Spinal cord (tissue), 9 donors: ENCODE measurements at regions not wholly inside any gene's neighbourhood (a gene's known extent, or its start where the extent isn't known, plus 50 kb on each side); places are given as distances from the start of the nearest gene placed in this dataset.
"Not testable (repeated sequence)": the region's sequence is repeated elsewhere in the genome, so short reads cannot be mapped to it uniquely, and the experiment has no call there.

Source experiments
- DNase-seq, 6 donors: peaks; one replicate each; pipeline versions ENCODE4 v3.0.0 to v3.0.0-alpha.2; 2013 to 2015; ENCODE audit warnings: low spot score in 6 of 6, low read depth in 4 of 6
- H3K27ac ChIP-seq: one replicate; pipeline ENCODE4 v1.5.1; 2013; ENCODE audit warnings: low read depth, low read length, control low read depth
- H3K27me3 ChIP-seq: one replicate; pipeline ENCODE4 v1.6.1; 2013; ENCODE audit warnings: low read length; ENCODE audit not compliant: control insufficient read depth, insufficient read depth
- H3K36me3 ChIP-seq: one replicate; pipeline ENCODE4 v1.6.1; 2013; ENCODE audit warnings: low read length; ENCODE audit not compliant: control insufficient read depth, insufficient read depth
- H3K4me1 ChIP-seq: one replicate; pipeline ENCODE4 v1.6.1; 2013; ENCODE audit warnings: low read length; ENCODE audit not compliant: control insufficient read depth, insufficient read depth
- H3K4me3 ChIP-seq: one replicate; pipeline ENCODE4 v1.5.1; 2013; ENCODE audit warnings: low read depth, low read length, control low read depth
- H3K9me3 ChIP-seq: one replicate; pipeline ENCODE4 v1.6.1; 2013; ENCODE audit warnings: low read length; ENCODE audit not compliant: control insufficient read depth, insufficient read depth
- WGBS: methylation state at CpG from one replicate; pipeline ENCODE4 v1.1.5; 2013; ENCODE audit warnings: missing lambda C conversion rate; ENCODE audit not compliant: insufficient coverage; 5-methylcytosine and 5-hydroxymethylcytosine counted together
- donor health status: healthy.

- 100% methylated on average over 1 of the region's 20 CpGs for WGBS
- not testable (repeated sequence) for H3K9me3 ChIP-seq, H3K27ac ChIP-seq, H3K36me3 ChIP-seq, H3K27me3 ChIP-seq, DNase-seq
- peak overlapping the region; percentile 39 for H3K4me3 ChIP-seq
- peaks cover 18% of the 10 kb centered on the region for H3K4me1 ChIP-seq
These were observed 113.6 kb downstream of the KLF13 start for GRCh38 chr15:31440216-31440615.

GRCh38 chr15:31440754-31441311 is 114.2 kb downstream of the KLF13 start:
- no peaks in the 10 kb centered on the region for H3K36me3 ChIP-seq
- under 1% methylated on average over 52 of the region's 56 CpGs for WGBS
- H3K27me3 ChIP-seq = no peaks in the 10 kb centered on the region
- no peaks in the 10 kb centered on the region for H3K9me3 ChIP-seq
- peak overlapping the region; percentile 39 for H3K4me3 ChIP-seq
- H3K4me1 ChIP-seq = peaks cover 17% of the 10 kb centered on the region
- peak in 4 of 6 donors; percentile 6 to 78 (median 48) for DNase-seq
- no peak overlapping the region for H3K27ac ChIP-seq

- H3K4me3 ChIP-seq = no peak overlapping the region
- H3K9me3 ChIP-seq = no peaks in the 10 kb centered on the region
- H3K27ac ChIP-seq = no peak overlapping the region
- WGBS = 68% methylated on average over 6 of the region's 9 CpGs
- no peaks in the 10 kb centered on the region for H3K27me3 ChIP-seq
- H3K36me3 ChIP-seq = no peaks in the 10 kb centered on the region
- peaks cover 13% of the 10 kb centered on the region for H3K4me1 ChIP-seq
- DNase-seq = no peak
These were observed 115.6 kb downstream of the KLF13 start for GRCh38 chr15:31442226-31442625.

GRCh38 chr15:31442699-31443111 is 116.1 kb downstream of the KLF13 start:
- 50% methylated on average over 2 of the region's 4 CpGs for WGBS

DNA sequence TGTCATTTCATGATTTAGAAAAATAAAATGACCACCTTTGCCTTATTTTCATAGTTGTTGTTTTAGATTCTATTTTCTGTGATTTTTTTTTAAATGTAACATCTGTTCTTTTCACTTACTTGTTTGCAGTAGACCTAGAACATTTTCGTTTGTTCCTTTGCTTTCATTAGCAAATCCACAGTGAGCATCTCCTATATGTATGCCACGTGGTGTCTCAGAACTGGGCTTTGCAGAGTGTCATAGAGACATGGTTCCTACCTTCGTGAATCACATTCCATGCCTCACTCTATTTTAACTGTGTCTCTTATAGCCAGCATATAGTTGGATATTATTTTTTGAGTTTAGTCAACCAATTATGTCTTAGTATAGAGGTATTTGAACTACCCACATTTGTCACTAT is 118.2 kb downstream of the KLF13 start:
- no peaks in the 10 kb centered on the region for H3K9me3 ChIP-seq
- no peak for DNase-seq
- no peak overlapping the region for H3K27ac ChIP-seq
- no peak overlapping the region for H3K4me3 ChIP-seq
- H3K27me3 ChIP-seq = no peaks in the 10 kb centered on the region
- WGBS = no CpG with 5 or more reads among the region's 3 CpGs
- H3K36me3 ChIP-seq = no peaks in the 10 kb centered on the region
- peaks cover 13% of the 10 kb centered on the region for H3K4me1 ChIP-seq

More at GRCh38 chr15:31442699-31443111, 116.1 kb downstream of the KLF13 start:
- DNase-seq = peak in 1 of 6 donors; percentile 3
- Histone ChIP-seq H3K27me3 (no peaks in the 10 kb centered on the region), H3K36me3 (no peaks in the 10 kb centered on the region), H3K9me3 (no peaks in the 10 kb centered on the region), H3K4me3 (no peak overlapping the region), H3K27ac (no peak overlapping the region), H3K4me1 (peaks cover 13% of the 10 kb centered on the region)

- no peak overlapping the region for H3K27ac ChIP-seq
- DNase-seq = no peak
- H3K4me3 ChIP-seq = no peak overlapping the region
- 86% methylated on average over 3 of the region's 7 CpGs for WGBS
- peaks cover 4% of the 10 kb centered on the region for H3K4me1 ChIP-seq
- no peaks in the 10 kb centered on the region for H3K27me3 ChIP-seq
- no peaks in the 10 kb centered on the region for H3K9me3 ChIP-seq
- H3K36me3 ChIP-seq = no peaks in the 10 kb centered on the region
These were observed 119.9 kb downstream of the KLF13 start for GRCh38 chr15:31446546-31446945.

- no peak overlapping the region for H3K4me3 ChIP-seq
- 85% methylated on average over 6 of the region's 8 CpGs for WGBS
- no peaks in the 10 kb centered on the region for H3K9me3 ChIP-seq
- no peak overlapping the region for H3K27ac ChIP-seq
- no peaks in the 10 kb centered on the region for H3K36me3 ChIP-seq
- DNase-seq = no peak
- no peaks in the 10 kb centered on the region for H3K27me3 ChIP-seq
- no peaks in the 10 kb centered on the region for H3K4me1 ChIP-seq
These were observed 121.4 kb downstream of the KLF13 start for GRCh38 chr15:31447931-31448634.

DNA sequence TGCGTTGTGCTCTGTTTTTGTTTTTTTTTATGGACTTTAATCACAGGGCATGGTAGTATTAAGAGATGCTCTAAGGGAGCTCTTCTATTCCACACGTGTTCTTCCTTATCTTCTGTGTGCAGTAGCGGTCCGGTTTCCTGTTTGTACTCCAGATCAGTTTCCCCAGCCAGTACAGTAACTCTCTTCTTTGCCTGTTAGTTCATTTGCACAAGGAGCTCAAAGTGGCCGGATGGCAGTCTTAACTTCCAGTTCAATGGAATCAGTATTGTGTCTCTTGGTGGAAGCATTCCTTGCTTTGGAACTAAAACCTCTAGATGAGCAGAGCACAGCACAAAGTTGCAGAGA is 122.0 kb downstream of the KLF13 start:
- no peak for DNase-seq
- WGBS = 44% methylated on average over 3 of the region's 5 CpGs
- Histone ChIP-seq H3K36me3 (no peaks in the 10 kb centered on the region), H3K4me3 (no peak overlapping the region), H3K4me1 (no peaks in the 10 kb centered on the region), H3K27me3 (no peaks in the 10 kb centered on the region), H3K27ac (no peak overlapping the region), H3K9me3 (no peaks in the 10 kb centered on the region)

GRCh38 chr15:31452595-31453557 is 126.2 kb downstream of the KLF13 start:
- no peaks in the 10 kb centered on the region for H3K27me3 ChIP-seq
- H3K9me3 ChIP-seq = no peaks in the 10 kb centered on the region
- WGBS = 94% methylated on average over 35 of the region's 36 CpGs
- no peaks in the 10 kb centered on the region for H3K36me3 ChIP-seq
- no peak for DNase-seq
- no peak overlapping the region for H3K4me3 ChIP-seq
- no peak overlapping the region for H3K27ac ChIP-seq
- no peaks in the 10 kb centered on the region for H3K4me1 ChIP-seq
